Right ventricle myocardium superior (tissue), 1 donor: ENCODE measurements at regions not wholly inside any gene's neighbourhood (a gene's known extent, or its start where the extent isn't known, plus 50 kb on each side); places are given as distances from the start of the nearest gene placed in this dataset.

Experiments used
- ATAC-seq: fragments of 200-7000 bp; cut with Tn5 transposase; one replicate; pipeline ENCODE4 v1.9.1; 2020; ENCODE audit warnings: mild to moderate bottlenecking; ENCODE audit not compliant: poor library complexity
- DNase-seq: peaks from one replicate; pipeline ENCODE4 v3.0.0-alpha.2; 2020
- intact Hi-C: fragments of 100-400 bp; cut with DNase I; formaldehyde crosslinking; loops from one replicate; pipeline ENCODE4 v1.11.2; 2022
- donor health status: DM: no; HTN: yes; CAD: no; lungs with severe emphysema.

DNA sequence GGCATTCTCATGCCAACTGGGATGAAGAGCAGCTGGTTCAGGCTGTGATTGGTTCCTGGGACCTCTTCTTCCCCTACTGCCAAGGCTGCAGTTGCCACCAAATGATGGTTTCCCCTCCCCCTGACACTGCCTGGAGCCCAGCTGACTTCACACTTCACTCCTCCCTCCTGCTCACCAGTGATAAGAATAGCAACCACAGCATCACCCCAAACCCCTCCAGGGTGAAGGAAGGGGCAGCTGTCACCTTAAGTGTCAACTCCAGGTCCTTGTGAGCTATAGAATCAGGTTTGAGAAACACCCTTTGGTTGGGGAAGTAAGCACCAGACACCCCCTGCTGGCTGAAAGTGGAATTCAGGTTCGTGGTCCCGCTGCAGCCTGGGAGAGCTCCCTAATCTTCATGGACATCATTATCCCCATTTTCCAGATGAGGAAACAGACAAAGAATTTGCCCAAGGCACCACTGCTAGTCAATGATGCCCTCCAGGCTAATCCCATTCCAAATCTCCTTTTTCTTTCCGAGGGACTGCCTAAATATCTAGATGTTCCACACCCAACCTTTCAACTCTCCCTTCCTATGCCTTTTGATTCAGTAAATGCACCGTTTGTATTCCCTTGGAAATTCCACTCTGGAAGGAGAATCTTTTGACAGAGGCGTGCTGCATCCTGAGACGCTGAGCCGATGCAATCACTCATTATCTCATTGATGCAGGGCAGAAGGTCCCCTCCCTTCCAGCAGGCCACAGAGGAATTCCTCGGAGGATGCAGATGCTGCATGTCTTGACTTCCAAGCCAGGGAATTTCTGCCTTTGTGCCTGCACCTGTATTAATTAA, 50.6 kb upstream of the UQCRFS1 start:
- DNase-seq (peak; percentile 47), ATAC-seq (peak; percentile 64)
- intact Hi-C loops, result loop anchor here (5.0 kb wide), 1 partner anchor 526 kb away; no protein-coding TSS in a partner anchor

DNA sequence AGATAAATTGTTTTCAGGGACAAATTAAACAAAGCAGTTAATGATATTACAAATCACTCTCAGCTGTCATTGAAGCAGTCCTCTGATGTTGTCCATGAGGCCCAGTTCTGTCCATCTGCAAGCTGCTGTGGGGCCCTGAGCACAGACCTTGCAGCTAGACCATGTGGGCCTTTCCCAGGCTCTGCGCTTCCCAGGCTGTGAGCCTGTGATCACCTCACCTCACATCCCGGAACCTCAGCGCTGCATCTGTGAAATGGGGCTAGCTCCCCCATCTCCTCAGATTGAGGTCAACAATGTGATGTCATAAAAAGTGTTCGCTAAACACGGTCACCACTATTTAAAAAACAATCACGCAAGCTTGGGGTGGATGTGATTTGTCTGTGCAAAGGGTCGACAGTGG, 51.9 kb upstream of the UQCRFS1 start:
- ATAC-seq (no peak), DNase-seq (no peak)

DNA sequence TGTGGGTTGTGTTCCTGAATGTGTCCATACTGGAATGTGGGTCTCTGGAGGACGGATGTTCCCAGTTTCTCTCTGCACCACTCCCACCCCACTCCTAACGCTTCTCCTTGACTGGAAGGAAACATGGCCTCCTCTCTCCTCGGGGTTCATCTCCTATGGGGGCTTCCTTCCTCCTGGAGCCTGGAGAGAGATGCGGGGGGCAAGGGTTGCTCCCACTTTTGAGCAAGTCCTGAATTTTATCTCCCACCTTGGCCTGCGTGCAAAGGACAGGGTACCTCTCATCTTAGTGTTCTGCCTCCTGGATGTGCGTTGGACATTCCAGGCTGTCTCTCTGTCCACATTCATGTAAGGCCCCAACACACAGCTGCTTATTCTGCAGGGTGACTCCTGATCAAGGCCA, 52.5 kb upstream of the UQCRFS1 start:
- ATAC-seq (no peak), DNase-seq (no peak)
- intact Hi-C loops, result no loop called here

More for the DNA sequence above, 51.9 kb upstream of the UQCRFS1 start:
- intact Hi-C loops, result loop anchor here (5.0 kb wide), 1 partner anchor 528 kb away; no protein-coding TSS in a partner anchor

DNA sequence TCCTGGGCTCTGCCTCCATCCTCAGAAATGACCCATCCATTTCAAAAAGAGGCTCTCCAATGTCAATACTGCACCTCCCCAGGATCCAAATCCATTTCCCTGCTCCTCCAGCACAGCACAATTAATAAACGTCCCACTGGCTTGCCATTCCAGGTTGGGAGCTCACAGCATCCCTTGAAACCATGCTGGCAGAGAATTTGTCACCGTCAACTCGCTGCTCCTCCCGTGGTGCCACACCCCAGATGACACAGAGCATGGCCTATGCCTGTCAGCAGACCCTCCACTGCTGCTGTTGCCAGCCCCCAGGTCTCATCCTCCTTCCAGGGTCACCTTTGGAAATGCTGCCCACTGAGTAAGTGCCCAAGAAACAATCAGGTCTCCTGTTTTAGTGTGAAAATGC, 53.0 kb upstream of the UQCRFS1 start:
- no peak for DNase-seq
- ATAC-seq, result no peak
- intact Hi-C loops, result no loop called here

DNA sequence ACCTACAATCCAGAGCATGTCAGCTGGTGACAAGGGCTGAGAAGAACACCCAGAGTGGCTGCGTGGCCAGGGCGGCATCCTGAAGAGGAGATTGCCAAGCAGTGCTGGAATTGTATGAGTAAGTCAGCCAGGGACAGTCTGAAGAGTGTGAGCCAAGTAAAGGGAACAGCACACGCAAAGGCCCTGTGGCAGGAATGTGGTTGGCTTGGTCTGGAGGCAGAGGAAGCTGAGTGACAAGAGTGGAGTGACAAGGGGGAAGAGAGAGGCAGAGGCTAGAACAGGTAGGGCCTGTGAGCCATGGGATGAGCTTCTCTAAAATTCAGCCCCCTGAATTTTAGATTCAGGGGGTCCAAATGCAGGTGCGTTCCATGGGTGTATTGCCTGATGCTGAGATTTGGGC, 53.7 kb upstream of the UQCRFS1 start:
- intact Hi-C loops, result no loop called here
- ATAC-seq, result no peak

DNA sequence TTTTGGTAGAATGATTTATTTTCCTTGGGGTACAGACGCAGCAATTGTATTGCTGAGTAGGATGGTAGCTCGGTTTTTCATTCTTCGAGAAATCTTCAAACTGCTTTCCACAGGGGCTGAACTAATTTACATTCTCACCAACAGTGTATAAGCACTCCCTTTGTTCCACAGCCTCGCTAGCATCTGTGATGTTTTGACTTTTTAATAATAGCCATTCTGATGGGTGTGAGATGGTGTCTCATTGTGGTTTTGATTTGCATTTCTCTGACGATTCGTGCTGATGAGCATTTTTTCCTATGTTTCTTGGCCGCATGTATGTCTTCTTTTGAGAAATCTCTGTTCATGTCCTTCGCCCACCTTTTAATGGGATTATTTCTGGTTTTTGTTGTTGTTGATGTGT, 54.8 kb upstream of the UQCRFS1 start:
- ATAC-seq (no peak), DNase-seq (no peak)
- intact Hi-C loops, result no loop called here

More for the DNA sequence above, 53.7 kb upstream of the UQCRFS1 start:
- DNase-seq, result no peak

DNA sequence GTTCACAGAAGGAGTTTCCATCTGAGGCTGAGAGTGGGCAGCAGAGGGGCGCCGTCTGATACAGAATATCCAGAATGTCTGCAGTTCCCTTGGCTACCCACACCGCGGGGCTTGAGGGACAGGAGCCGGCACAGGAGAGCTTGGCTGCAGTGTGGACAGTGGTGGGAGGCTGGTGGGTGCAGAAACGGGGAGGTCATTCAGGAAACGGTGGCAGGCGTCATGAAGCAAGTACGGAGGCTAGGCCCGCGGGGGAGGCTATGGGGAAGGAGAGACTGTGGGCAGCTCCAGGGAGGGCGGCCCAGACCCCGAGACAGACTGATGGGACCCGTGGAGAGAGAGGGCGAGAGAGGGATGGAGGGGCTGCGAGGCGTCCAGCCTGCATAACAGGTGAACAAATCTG, 55.2 kb upstream of the UQCRFS1 start:
- intact Hi-C loops, result no loop called here
- DNase-seq, result no peak
- no peak for ATAC-seq

DNA sequence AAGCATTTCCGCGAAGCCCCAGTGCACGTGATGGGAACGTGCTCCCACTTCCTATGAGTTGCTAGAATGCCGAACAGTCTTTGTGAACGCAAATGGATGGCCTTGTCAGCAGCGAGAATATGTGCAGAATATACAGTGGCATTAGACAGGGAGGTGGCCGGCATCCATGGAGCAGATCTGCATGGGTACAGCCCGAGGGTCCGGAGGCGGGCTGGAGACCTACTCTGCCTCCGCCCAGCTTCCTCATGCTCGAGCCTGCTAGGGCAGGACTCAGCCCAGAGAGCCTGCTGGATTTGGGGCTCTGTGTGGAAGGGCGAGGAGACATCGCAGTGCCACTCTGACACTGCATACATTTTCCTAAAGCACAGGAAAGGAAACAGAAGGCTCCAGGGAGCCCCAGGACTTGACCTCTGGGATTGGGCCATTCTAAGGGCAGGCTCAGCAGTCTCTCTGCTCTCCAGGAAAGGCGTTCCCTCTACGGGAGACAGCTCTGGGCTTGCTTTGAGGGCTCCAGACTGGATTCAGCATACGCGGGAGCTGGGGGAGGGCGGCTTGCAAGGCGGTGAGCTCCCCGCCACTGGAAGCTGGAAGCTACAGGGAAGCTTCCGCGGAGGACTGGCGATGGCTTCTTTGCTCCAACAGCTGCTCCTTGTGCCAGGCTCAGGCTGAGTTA, 55.9 kb upstream of the UQCRFS1 start:
- intact Hi-C loops, result no loop called here
- ATAC-seq (no peak), DNase-seq (no peak)

DNA sequence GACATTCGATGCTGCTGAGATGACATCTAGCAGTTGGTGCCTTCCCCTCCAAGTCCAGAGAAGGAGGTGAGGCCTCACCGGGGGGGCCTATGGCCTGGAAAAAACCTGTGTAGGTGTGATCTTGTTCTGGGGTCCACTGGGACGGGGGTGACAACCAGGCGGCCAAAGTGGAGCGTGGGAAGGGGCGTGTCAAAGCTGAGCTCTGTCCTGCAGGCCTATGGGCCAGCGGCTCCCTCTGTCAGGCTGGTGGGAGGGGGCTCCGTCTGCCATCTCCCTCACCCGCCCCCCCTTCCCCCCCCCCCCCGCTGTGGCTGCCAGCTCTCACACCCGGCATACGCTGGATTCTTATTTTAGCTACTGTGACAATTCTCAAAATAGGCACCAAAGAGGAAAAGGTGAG, 56.7 kb upstream of the UQCRFS1 start:
- no peak for ATAC-seq
- no peak for DNase-seq
- intact Hi-C loops, result no loop called here

DNA sequence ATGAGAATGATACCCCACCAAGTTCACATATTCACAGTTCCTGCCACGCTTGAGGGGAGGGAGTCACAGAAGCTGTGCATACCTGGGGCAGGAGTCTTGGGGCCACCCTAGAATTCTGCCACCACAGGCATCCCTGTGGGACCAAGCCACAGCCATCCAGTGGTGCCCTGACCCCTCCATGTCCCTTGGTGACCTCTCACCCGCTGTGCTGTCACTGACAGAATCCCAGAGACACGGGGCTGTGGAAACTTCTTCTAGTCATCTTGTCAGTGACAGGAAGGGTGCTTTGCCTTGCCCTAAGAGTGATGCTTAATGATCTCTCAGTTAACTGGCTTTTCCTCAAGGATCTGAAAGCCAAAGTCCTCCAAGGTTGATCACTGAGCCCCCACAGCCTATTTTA, 58.4 kb upstream of the UQCRFS1 start:
- ATAC-seq, result no peak
- DNase-seq, result no peak
- intact Hi-C loops, result no loop called here

DNA sequence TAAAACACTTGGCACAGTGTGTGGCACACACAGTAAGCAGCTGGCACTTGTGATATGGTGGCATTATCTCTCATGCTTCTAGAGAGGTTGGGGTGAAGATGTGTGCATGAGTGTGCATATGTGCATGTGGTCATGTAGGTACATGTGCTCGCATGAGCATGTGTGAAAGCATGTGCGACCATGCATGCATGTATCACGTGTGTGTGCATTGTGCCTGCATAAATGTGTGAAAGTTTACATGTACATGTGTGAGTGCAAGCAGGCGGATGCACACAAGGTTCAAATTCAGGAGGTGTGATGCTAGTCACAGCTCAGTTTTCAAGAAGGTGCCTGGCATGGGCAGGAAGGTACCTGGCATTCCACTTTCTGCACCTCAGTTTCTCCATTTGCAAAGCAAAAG, 59.0 kb upstream of the UQCRFS1 start:
- ATAC-seq (no peak), DNase-seq (no peak)
- intact Hi-C loops, result no loop called here

DNA sequence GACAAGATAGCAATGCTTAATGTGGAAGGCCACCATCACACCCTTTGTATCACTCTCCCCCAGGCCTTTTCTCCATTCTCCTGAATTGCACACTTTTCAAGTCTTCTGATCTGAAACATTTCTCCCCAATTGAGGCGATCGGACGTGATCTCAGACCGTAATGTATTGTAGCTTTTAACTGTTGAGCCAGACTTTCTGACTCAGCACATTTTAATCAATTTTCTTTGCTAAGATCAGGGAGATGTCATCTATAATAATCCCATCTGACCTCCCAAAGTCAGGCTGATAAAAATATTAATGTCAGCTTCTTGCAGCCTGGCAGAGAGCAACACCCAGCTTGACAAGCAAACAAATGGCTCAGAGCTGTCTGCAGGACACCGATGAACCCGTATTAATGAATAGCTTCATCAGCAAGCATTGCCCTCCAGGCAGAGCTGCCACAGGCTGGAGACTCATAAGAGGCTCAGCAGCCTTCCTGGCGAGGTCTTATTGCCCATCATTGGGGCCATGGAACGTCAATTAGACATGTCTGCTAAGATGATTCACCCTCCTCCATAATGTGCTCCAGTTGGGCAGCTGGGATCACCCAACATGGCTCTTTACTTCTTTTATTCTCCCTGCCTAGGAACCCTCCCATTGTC, 60.2 kb upstream of the UQCRFS1 start:
- ATAC-seq (no peak), DNase-seq (no peak)
- intact Hi-C loops, result no loop called here

DNA sequence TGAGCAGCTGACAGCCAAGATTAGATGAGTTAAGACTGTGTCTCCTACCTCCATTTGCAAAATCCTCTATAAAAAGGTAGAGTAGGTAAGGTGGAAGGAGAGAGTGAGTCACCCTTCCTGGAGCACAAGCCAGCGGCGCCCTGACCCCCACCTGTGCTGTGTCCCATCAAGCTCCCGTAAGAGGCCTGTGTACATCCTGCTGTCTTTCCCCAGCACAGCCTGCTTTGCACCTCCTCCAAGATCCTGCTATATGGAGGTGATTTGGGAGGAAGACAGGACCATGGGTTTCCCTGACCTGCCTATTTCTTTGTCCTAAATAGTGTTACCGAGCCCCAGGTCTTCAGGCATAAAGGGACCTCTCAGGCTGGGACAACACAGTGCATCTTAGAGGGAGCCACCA, 62.3 kb upstream of the UQCRFS1 start:
- DNase-seq (no peak), ATAC-seq (no peak)
- intact Hi-C loops, result no loop called here

DNA sequence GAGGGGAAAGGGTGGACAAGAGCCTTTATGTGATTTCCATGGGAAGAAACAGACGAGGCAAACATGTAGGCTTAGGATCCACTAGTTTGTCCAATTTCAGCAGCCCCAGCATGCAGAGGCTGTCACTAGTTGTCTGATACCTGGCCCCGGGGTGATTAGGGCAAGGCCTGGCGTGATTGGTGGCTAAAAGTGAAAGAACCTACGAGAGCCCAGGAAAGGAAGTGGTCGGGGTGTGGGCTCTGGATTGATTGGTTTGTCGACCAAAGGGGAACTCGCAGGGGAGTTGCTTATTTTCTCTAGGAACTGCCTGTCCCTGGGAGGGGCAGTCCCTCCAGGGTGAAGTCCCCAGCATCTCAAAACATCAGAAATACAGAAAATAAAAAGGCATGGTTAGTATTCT, 64.2 kb upstream of the UQCRFS1 start:
- peak; percentile 77 for ATAC-seq
- no peak for DNase-seq
- intact Hi-C loops, result no loop called here

DNA sequence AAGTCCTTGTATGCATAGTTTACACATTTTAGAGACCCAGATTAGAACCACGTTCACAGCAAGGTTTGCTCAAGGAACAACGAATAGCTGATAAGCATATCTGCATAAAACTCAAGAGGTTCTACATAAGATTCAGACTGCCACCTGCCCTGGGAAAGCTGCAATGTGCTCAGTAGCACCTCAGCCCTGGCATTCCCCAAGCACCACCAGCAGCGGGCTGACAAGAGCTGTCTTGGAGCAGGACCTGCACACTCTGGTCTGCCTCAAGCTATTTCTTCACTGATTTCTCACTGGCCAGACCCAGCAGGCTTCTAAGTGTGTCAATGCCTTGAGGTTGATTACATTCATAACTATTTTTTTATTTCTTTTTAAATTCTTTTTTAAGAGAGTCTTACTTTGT, 65.8 kb upstream of the UQCRFS1 start:
- ATAC-seq (no peak), DNase-seq (no peak)
- intact Hi-C loops, result no loop called here

DNA sequence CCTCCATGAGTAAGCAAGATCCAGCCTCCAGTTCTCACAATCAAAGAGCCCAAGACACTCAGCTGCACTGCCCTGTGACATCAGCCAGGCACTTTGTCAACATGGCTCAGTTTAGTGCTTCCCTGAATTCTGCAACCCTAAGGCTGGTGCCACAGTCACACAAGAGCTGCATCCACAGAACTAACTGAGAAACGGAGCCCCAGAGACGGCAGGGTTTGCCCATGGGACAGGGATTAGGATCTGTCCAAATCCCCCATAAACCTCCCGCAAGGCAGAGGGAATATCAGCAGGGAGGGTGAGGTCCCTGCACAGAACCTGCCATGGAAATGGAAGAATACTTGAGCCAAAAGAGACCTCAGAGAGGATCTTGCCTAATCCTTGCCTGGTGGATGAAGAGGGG, 70.4 kb upstream of the UQCRFS1 start:
- intact Hi-C loops, result no loop called here
- no peak for ATAC-seq
- no peak for DNase-seq

DNA sequence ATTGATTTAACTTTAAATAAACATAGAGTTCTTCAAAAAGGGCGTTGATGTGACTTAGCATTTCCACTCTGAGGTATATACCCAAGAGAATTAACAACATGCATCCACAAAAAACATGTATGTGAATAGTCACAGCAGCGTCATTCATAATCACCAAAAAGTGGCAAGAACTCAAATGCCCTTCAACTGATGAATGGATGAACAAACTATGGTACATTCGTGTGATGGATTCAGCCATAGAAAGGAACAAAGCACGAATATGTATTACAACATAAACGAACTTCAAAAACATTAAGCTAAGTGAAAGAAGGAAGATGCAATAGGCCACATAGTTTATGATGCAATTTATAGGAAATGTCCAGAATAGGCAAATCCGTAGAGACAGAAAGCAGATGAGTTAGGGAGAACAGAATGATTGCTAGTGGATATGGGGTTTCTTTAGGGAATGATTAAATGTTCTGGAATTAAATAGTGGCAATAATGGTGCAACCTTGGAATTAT, 72.3 kb upstream of the UQCRFS1 start:
- DNase-seq (no peak), ATAC-seq (no peak)
- intact Hi-C loops, result no loop called here

DNA sequence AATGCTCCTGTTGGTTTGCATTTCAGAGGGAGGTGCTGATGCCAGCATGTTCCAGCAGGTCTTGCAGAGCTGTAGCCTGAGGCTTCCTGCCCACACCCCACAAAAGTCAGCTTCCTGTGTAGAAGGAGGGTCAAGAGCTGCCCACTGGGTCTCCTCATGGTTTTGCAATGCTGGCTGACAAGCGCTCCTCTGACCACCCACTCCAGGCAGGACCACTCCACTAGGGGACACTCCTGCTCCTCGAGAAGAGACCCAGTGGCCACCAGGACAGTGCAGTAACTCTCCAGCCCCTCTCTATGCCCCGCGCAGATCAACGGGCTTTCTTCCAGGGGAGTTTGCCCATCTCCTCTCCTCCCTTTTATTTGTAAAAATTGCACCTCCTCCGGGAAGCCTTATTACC, 72.9 kb upstream of the UQCRFS1 start:
- intact Hi-C loops, result no loop called here
- ATAC-seq (no peak), DNase-seq (no peak)

DNA sequence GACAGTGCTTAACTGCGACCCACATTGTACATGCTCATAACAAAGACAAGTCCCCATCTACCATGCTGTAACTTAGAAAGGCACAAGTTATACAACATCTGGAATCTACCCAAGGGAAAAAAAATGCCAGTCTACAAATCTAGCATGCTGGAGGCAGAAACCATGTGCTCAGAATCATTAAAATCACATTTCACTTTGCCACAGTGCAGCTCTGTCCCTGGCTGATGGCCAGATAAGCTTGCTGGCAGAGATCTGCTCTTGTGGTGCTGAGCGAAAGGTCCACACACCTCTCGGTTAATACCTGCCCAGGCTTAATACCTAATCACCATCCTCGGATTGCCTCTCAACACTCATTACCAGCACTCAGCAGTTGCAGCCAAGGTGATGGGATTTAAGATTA, 74.1 kb upstream of the UQCRFS1 start:
- intact Hi-C loops, result no loop called here
- no peak for DNase-seq
- ATAC-seq, result no peak

DNA sequence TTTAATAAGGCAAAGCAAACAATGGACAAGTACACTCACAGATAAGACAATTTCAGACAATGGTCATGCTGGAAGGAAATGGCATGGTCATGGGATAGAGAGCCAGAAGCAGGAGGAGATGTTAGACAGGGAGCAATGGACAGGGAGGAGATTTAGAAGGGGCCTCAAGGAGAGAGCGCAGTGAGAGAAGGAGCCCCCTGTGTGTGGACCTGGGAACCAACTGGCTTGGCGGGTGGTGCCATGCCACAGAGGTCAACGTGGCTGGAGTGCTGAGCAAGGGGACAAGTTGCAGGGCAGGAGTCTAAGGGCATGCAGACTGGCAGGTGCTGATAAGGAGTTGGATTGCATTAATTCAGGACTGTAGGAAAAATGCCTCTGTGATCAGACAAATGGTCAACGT, 75.3 kb upstream of the UQCRFS1 start:
- DNase-seq (no peak), ATAC-seq (no peak)
- intact Hi-C loops, result no loop called here
